ENCODE measurements at regions not wholly inside any gene's neighbourhood (a gene's known extent, or its start where the extent isn't known, plus 50 kb on each side); places are given as distances from the start of the nearest gene placed in this dataset.

DNA sequence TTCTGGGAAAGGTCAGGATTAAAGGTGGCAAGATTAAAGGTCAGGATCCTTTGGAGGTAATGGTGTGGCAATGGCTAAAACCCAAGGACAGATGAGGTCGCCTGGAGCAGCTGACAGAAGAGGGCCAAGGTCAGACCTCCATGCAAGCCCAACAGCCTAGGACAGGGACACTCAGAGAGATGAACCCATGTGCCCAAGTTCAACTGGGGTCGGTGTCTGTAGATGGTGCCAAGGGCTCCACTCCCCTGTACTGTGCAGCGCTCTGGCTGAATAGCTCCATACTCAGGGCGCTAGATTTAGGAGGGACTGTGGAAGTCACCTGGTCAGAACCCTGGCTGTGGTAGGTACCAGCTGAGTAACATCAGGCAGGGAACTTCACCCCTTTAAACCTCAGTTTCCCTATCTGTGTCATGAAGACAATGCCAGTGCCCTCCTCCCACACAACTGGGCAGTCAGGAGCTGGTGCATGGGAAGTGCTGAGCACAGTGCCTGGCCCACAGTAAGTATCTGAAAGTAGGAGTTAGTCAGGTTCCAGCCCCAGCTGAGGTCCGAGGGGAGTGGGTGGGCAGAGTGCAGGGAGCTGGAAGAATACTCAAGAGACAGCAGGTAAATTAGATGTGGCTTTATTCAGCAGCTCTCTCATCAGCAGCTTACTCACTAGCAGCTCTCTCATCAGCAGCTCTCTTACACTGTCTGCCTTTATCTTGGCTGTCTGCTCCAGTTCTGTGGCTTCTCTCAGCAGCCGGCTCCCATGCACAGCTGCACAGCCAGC, 327.1 kb downstream of the GLRX3 start:
- no peak for DNase-seq (ENCODE audit: low read depth)

DNA sequence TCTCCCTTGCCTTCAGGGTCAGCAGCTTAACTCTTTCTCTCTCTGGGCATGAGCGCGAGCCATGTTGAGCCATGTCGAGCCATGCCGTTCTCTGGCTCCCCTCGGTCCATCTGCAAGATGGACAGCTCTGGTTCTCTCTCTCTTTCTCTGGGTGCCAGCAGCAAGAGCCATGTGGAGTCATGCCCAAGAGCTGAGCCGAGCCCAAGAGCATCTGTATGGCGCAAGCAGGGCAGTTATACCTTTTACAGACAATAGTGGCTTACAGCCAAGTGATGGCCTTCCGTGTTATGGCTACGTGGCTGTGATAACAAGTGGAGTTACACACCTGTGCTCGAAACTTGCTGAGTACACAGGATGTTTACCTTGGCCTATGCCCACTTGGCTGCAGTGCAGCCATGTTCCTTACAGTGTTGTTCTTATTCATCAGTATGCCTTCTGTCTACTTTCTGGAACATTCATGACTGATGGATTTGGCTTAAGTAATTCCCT, 327.7 kb downstream of the GLRX3 start:
- no peak for DNase-seq (ENCODE audit: low read depth)

DNA sequence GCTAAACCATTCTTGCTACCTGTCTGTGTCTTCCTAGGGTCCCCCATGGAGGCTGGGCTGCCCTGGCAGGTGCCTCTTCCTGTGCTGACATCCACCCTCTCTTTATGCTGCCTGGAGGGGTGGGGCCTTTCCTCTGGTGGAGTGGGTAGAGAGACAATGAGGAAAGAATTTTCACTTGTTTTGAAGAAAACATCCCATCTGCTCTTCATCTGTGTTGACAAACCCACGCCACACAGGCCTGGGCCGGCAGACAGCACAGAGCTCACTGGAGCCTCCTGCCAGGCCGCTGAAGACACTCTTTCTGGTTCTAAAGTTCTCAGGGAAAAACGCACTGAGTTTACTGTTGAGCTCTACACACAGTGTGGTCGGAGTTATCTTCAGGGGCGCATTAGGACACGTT, 328.2 kb downstream of the GLRX3 start:
- no peak for DNase-seq (ENCODE audit: low read depth)

DNA sequence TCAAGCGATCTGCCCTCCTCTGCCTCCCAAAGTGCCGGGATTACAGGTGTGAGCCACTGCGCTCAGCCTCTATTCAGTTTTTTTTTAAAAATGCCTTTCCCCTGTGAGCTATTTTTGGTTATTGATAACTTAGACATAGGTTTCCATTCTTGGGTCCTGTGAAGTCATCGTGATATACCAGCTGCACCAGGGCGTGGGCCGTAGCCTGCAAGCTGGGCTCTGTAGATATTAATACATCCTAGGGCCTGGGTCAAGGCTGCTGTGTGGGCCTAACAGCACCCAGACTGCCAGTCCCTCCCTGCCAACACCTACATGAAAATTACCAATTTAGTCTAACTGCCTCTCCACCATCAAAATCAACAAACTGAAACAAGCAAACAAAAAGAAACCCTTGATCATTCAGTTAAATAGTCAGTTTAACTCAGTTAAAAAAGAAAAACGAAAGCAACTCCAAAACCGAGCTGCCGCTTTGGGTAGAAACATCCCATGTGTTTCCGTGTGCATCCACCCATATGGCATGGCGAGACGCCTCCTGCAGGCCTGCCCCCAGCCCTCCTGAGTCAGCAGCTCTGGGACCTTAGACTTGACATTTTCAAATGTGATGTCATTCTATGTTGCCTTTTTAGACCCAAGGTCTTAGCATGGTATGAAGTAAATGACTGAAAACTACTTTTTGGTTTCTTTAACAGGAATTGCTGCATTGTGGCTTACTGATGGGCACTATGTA, 330.2 kb downstream of the GLRX3 start:
- DNase-seq (ENCODE audit: low read depth) = no peak

DNA sequence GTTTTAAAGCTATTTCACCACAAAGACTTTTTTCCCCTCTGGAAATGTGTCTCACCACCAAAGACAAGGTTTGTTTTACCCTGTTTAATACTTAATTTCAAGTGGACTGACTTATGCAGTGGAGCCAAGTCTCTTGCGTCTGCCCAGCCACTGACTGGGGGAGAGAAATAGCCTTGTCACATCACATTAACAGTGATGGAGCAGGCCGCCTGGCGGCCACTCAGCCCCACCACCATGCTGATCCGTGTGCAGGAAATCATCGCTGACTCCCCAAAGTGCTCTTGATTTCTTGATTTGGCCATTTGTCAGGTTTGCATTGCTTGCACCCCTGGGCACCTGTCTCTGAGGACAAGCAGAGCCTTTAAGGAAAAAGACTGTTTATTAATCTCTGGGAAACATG, 334.1 kb downstream of the GLRX3 start:
- DNase-seq (ENCODE audit: low read depth) = no peak

DNA sequence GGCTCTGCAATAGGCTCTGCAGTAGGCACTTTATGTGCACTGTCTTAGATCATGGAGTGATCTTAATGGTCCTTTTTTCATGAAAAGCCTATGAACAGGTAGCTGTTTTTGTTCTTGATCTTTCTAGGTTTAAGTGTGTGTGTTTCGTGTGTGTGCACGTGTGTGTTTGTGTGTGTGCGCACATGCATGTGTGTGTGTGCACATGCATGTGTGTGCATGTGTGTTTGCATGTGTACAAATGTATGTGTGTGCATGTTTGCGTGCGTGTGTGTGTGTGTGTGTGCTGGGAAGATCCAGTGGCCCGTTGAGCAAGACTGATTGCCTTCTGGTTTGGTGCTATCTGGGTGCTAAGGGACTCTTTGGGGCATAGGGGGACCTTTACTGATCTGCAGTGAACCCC, 334.8 kb downstream of the GLRX3 start:
- no peak for DNase-seq (ENCODE audit: low read depth)

DNA sequence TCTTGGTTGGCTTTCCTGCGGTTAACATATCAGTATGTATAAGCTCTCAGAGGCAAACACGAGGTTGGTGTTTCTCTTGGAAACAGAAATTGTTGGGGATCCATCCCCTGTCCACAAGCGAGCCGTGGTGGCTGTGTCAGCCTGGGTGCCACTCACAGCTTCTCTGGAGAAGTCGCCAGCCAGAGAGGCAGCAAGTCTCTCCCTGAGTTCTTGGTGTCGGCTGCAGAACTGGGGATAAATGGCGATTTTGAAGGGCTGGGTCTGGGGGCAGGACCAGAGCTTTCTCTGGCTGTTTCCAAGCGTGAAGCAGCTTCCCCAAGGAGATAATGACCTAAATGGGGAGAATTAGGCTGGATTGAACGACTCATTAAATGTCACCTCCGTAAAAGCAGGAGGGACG, 335.3 kb downstream of the GLRX3 start:
- DNase-seq (ENCODE audit: low read depth) = no peak

DNA sequence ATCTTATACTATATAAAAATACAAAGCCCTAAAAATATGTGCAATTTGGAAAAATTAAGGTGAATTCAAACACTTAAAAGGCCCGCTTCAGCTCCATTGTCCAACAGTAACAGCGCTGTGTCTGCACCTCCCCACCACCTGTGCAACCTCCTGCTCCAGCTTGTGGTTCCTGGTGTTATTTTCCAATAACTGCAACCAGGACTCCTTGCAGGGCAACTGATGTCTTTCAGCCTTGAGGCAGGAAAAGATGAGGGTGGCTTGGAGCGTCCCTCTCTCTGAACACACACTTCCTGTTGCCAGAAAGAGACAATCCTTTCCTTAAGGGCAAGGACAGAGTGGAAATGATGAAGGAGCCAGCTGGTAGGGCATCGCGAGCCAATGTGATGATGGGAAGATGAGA, 336.0 kb downstream of the GLRX3 start:
- DNase-seq (ENCODE audit: low read depth) = no peak

DNA sequence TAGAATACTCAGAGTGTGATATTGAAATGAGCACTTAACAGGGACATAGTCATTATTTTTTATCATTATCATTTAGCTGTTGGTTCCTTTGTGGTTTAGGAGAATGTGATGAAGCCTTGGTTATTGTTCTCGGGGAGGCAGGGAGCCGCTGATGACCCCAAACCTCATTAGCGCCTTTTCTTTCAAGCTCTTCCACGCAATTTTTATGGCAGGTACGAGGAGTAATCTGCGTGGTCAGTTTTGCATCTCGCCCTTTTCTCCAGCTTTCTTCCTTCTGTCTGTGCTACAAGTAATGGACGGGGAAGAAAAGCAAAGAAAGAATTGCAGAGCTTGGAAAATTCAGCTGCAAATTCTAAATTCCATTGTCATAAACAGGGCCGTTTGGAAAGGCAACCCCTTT, 338.4 kb downstream of the GLRX3 start:
- no peak for DNase-seq (ENCODE audit: low read depth)

DNA sequence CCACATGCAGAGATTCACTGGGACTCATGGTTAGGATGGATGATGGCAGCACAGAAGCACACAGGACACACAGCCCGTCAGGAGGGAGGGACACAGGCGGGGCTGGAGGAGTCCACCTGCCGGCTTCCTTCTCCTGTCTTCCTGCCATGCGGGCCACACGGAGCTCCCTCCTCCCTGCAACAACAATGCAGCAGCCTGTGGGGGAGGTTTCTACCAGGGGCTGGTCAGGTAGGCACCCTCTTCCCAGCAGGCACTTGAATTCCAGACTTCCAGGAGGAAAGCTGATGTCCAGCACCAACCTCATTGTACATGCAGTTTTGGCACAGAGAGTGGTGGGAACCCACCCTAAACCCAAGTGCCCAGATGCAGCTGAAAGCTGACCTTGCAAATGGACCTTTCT, 341.2 kb downstream of the GLRX3 start:
- DNase-seq (ENCODE audit: low read depth) = no peak

DNA sequence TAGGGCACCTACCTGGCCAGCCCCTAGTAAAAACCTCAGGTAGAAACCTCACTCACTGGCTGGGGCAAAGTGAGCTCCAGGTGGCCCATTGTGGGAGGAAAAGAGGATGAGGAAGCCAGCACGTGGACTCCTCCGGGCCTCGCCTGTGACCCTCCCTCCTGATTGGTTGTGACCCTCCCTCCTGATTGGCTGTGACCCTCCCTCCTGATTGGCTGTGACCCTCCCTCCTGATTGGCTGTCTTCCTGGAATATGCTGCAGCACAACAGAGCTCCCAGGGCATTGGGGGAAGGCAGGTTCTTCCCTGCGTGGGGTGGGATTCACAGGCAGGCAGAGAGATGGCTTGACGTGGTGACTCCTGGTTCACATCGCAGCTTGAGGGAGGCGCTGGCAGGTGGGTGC, 343.0 kb downstream of the GLRX3 start:
- no peak for DNase-seq (ENCODE audit: low read depth)

DNA sequence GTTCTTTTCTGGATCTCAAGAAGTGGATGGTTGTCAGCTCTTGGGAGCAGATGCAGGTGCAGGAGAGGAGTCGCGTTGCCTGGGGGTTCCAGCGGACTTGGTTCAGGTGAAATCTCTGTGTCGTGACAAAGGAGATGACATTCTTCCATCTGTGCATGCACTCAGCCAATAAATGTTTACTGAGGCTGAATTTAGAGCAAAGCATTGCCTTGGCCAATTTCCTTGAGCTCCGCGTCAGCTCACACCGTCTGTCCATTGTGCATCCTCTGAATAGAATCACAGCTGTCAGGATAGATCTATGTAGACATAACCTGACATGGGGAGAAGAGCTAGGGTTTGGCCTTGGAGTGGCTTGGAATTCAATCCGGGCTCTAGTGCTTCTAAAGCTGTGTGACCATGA, 343.7 kb downstream of the GLRX3 start:
- DNase-seq (ENCODE audit: low read depth) = no peak

DNA sequence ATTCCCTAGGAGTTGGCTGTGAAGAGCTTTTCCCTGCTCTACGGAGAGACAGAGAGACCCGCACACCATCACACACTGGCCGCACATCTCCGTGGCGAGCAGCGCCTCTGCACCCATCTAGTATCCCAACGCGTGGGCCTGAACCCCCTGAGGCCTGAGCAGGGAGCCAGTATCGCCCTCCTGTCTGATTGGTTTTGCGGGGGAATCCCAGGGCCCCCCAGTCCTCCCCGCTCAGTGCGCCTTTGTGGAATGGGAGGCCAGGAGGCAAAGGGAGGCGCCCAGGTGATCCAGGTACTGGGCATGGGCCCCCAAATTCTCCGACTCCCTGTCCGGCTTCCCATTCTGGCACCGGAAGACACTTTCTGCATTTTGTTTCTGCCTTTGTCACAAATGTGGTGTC, 344.3 kb downstream of the GLRX3 start:
- DNase-seq (ENCODE audit: low read depth) = no peak

DNA sequence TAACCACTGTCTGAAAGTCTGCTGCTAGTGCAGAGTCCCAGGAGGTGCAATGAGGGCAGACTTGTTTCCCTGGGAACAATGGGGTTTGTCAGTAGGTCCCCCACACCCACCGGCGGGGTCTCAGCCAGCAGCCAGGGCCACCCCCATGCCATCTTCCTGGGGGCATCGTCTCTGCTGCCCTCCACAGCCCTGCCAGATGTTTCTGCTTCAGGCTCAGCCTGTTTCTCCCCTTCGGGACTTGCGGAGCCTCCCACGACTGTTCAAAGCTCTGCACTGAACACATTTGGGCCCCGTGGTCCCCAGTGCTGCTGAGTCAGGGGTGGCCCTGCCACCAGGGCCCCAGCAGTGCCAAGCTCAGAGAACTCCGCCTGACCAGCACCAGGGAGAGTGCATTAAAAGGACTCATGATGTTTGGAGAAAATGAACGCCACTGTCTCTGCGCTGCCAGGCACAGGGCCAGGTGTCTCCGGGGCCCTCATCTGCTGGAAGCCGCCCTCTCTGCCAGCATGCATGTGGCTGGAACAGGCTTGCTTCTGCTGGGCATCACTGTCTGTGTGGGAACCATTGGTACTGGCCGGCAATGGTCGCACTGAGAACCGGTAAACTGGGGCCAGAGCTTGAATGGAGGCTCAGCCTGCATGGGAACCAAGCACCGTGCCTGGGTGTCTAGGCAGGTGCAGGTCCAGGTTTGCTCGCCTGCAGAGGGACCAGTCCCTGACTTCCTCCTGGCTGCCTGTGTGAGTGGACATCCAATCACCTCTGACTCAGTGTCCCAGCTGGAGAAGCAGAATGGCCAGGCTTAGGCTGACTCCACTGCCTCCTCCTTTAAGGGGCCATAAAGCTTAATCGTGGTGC, 345.1 kb downstream of the GLRX3 start:
- DNase-seq (ENCODE audit: low read depth) = no peak

DNA sequence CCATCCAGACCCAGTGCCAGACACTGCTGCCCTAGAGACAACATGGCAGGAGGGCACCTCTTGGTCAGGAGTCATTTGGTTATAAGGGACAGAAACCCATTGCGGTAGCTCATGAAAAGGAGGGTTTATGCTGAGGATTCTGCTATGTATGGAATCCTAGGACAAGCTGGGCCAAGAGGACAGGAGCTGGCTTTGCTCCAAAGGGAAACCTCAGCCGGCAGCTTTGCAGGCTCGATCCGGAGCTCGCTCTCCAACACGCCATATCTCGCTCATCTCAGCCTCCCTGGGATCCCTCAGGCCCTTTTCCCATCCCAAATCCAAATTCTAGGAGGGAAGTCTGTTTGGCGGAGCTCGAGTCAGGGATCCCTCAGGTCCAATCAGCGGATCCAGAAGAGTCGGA, 345.7 kb downstream of the GLRX3 start:
- DNase-seq (ENCODE audit: low read depth) = no peak

DNA sequence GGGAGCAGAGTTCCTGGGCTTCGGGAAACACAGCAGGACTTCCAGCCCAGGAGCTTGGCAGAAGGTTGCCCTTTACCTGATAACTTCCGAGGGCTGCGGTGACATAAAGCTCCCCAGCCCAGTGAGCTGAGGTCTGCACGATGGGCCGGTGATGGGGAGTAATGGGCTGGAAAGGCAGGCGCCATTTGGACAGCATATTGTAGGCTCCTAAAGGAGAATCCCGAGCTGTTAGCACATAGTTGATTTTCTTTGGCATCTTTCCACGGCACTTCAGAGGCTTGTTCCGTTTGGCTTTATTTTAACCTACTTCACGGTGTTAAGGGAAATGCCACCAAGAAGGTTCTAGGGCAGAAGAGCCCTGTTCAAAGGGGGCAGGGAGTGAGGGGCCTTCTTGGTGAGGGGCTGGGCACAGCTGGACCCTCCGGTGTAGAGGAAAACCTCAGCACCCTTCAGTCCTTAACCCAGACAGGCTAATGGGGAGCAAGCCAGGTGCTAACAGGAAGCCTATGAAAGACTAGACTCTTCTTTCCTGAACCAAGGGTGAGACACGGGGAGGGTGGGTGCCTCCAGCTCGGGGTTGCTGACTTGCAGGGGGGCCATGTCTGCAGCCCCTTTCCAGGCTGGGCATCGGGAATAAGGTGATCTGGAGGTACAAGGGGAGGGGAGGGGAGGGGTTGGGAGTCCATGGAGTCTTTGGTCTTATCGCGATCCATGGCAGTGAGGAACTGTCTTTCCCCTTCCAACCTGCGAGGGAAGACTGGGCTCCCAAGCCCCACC, 347.7 kb downstream of the GLRX3 start:
- DNase-seq (ENCODE audit: low read depth) = no peak

DNA sequence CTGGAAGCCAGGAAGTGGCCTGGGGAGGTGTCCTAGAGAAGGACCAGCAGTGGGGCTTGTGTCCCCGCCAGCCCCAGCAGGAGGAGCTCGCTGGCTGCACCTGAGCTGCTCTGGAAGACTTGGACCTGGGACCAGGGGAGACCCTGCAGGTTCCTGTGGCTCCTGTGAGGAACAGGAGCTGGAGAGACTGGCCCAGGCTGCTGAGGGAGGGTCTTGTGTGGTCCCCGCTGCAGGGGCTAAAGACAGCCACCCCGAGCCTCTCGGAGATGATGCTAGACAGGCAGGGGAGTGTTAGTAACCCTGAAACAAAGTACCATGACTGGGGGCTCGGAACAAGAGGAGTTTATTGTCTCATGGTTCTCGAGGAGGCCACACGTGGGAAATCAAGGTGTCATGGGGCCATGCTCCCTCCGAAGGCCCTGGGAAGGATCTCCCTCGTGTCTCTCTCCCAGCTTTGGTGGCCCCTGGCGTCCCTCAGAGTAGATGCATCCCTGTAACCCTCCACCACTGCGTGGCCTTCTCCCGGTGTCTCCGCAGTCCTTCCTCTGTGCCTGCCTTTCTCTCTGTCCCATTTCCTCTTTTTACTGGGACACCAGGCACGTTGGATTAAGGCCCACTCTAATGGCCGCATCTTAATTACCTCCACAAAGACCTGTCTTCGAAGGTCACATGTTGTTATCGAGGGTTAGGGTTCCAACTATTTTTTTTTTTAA, 348.4 kb downstream of the GLRX3 start:
- no peak for DNase-seq (ENCODE audit: low read depth)

DNA sequence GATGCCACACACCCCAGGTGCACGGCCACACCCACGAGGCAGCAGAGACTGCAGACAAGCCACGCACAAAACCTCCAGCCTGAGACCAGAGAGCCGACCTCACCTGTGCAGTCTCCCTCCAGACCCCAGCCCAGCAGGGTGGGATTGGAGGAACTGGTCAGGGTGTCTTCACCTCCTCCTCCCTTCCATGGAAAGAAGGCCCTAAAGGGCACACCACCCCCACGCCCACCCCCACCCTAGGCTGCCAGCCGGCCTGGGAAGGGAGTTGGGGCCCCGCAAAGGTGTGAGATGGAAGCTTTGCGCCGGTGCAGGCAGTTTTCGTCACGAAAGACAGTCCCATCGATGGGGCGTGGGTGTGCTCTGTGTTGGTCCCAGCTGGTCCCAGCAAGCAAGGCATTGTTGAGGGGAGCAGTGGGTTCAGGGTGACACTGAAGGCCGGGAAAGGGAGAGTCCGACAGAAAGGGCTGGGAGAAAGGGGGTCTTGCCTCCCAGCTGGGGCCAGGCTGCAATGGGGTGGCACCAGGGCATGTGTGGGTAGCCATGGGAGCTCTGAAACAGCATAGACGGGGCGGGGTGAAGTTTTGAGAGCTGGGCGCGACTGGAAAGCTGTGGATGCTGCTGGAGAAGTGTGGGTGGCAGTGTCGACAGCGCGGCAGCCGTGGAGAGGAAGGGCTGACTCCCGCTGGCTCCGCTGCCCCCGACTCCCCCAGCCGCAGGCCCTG, 349.2 kb downstream of the GLRX3 start:
- DNase-seq (ENCODE audit: low read depth) = no peak

DNA sequence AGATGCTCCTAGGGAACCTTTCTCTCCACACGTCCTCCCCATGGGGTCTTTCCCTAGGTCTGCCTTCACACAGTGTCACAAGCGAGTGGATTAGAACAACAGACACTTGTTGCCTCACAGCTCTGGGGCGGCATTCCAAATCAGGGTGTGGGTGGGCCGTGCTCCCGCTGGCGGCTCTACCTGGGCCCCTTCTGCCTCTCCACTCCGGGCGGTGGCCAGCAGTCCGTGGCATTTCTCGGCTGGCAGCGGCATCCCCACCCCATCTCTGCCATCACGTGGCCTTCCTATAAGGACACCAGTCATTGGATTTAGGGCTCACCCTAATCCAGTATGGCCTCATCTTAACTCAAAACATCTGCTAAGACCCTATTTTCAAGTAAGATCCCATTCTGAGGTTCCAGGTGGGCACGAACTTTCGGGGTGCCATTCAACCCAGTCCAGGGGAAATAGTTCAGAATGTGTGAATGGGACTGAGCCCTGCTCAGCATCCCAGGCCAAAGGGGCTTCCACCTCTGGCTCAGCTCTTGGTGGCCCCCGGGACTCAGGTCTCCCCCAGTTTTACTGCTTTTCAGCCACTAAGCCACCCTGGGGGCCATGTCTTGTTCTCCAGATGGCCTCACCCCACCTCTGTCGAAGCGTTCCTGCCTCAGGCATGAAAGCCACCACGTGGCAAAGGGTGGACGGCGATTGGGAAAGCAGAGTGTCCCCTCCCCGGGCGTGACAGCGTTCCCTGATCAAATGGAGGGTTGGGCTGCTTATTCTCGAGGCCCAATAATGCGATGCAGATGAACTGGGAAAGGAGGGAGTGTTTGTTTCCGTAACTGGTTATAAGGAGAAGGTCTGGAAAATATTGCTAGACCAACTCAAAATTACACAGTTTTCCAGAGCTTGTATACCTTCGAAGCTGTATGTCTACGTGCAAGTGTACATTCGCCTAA, 350.0 kb downstream of the GLRX3 start:
- DNase-seq (ENCODE audit: low read depth) = no peak

Measured in fibroblast of the conjunctiva (primary cell).